OCI-M1 (cell line): ENCODE measurements at regions not wholly inside any gene's neighbourhood (a gene's known extent, or its start where the extent isn't known, plus 50 kb on each side); places are given as distances from the start of the nearest gene placed in this dataset.
A peak's percentile ranks its signal among the peaks of the same experiment; 100 is the strongest.
"Not testable (repeated sequence)": the region's sequence is repeated elsewhere in the genome, so short reads cannot be mapped to it uniquely, and the experiment has no call there.

Experiments used
- DNase-seq: peaks from one replicate; lab custom pipeline; 2025; lab: John Stamatoyannopoulos, UW

- no peak for DNase-seq
Measured at GRCh38 chr12:76178452-76178851, 94.0 kb upstream of the NAP1L1 start.

- DNase-seq: no peak
Measured at GRCh38 chr12:76177821-76178220, 93.3 kb upstream of the NAP1L1 start.

GRCh38 chr12:76176940-76177339 lies 92.5 kb upstream of the NAP1L1 start:
- DNase-seq: no peak

GRCh38 chr12:76175946-76176345 lies 91.5 kb upstream of the NAP1L1 start:
- DNase-seq: not testable (repeated sequence)

GRCh38 chr12:76173756-76174155 lies 89.3 kb upstream of the NAP1L1 start:
- no peak for DNase-seq

- peak; percentile 93 for DNase-seq
Measured at GRCh38 chr12:76158518-76159321, 74.2 kb upstream of the NAP1L1 start.

GRCh38 chr12:76156726-76157125 lies 72.2 kb upstream of the NAP1L1 start:
- DNase-seq: no peak

- no peak for DNase-seq
Measured at GRCh38 chr12:76156314-76156713, 71.8 kb upstream of the NAP1L1 start.

GRCh38 chr12:76155157-76155670 lies 70.7 kb upstream of the NAP1L1 start:
- no peak for DNase-seq

GRCh38 chr12:76153616-76154015 lies 69.1 kb upstream of the NAP1L1 start:
- no peak for DNase-seq

- no peak for DNase-seq
Measured at GRCh38 chr12:76152181-76152807, 67.8 kb upstream of the NAP1L1 start.

GRCh38 chr12:76144245-76144549 lies 59.7 kb upstream of the NAP1L1 start:
- peak; percentile 62 for DNase-seq

GRCh38 chr12:76143343-76144244 lies 59.1 kb upstream of the NAP1L1 start:
- DNase-seq: no peak

GRCh38 chr12:76142305-76142704 lies 57.8 kb upstream of the NAP1L1 start:
- no peak for DNase-seq

- no peak for DNase-seq
Measured at GRCh38 chr12:76138656-76139055, 54.2 kb upstream of the NAP1L1 start.

- DNase-seq: no peak
Measured at GRCh38 chr12:76137606-76138005, 53.1 kb upstream of the NAP1L1 start.

- no peak for DNase-seq
Measured at GRCh38 chr12:76135456-76135855, 51.0 kb upstream of the NAP1L1 start.
